ENCODE measurements at regions not wholly inside any gene's neighbourhood (a gene's known extent, or its start where the extent isn't known, plus 50 kb on each side); places are given as distances from the start of the nearest gene placed in this dataset.

DNA sequence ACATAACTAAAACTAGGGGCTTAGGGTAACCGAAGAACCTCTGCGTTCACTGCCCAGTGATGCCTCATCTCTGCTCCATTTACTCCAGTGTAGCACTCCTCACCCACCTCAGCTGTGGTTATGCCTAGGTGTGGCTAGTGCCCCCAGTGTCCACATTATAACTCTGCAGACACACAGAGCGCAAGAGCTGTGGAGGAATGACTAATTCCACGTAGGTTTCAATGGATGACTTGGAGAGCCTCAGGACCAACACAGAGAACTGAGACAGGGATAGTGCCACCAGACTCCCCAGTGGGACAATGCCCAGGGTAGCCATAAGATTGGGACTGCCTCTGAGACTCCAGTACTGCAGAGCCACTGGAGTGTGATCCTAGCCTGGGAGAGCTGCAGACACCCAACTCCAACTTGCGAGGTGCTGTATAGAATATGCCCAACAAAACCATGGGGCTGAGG is 542.4 kb upstream of the DIPK2B start:
- DNase-seq (ENCODE audit: low read depth), result no peak

DNA sequence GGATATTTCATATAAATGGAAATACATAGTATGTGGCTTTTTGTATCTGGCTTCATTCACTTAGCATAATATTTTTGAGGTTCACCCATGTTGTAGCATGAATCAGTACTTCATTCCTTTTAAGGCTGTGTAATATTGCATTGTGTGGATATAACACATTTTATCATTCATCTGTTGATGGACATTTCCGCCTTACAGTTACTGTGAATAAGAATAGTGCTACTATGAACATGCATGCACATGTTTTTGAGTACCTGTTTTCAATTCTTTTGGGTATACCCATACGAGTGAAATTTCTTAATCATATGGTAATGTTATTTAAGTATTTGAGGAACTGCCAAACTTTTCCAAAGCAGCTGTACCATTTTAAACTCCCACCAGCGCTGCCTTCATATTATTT is 539.6 kb upstream of the DIPK2B start:
- DNase-seq (ENCODE audit: low read depth), result no peak

DNA sequence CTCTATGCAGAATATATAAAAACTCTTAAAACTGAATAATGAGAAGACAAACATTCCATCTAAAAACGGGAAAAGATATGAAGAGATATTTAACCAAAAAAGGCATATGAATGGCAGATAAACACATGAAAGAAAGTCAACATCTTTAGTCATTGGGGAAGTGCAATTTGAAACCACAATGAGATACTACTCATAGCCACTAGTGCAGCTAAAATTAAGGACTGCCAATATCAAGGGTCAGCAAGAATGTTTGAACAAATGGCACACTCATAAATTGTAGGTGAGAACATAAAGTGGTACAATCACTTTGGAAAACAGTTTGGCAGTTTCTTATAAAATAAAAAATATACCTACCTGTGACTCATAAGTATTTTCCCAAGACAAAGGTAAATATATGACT is 534.9 kb upstream of the DIPK2B start:
- DNase-seq (ENCODE audit: low read depth), result no peak

DNA sequence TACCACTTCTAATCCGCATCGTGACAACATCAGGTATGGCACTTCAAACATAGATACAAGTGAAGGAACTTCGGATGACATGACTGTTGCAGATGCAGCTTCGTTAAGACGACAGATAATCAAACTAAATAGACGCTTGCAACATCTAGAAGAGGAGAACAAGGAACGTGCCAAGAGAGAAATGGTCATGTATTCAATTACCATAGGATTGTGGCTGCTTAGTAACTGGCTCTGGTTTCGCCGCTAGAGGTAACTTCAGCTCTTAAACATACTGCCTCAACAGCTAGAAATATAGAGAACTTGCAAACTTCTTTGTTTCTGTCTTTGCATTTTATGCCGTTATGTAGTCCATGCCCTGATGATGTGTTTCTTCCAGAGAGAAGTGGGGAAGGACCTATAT is 530.8 kb upstream of the DIPK2B start:
- no peak for DNase-seq (ENCODE audit: low read depth)

DNA sequence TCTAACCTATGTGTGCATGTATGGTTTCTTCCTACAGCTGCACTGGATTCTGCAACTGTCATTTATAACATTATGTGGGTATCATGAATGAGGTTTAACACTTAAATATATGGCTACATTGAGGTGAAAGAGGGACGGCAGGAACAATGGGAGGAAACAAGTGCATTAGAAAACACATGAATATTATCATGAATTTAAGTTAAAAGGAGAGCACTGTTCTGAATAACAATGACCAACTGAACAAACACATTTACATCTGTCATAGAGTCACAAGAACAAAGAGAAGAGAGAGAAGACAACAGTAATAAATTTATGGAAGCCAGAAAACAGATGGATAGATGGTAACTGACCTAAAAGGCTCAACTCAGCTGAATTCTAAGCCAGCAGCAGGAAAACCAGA is 527.1 kb upstream of the DIPK2B start:
- DNase-seq (ENCODE audit: low read depth), result no peak

DNA sequence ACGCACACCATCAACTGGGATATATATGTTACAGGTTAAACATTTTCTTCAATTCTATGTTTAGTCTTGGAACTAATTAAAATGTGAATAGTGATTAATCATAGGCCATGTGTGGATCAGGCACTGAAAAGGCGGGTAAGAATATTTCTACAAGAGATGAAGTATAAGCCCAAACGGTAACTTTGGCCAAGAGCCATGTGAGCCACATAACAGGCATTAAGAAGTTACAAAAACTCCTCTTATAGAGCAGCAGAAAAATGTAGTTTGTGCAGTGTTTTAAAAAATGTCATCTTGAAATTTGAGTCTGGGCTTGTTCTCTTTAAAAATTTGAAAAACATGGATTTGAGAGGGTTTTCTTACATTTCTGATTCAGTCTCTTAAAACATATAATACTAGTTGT is 521.8 kb upstream of the DIPK2B start:
- DNase-seq (ENCODE audit: low read depth), result no peak

DNA sequence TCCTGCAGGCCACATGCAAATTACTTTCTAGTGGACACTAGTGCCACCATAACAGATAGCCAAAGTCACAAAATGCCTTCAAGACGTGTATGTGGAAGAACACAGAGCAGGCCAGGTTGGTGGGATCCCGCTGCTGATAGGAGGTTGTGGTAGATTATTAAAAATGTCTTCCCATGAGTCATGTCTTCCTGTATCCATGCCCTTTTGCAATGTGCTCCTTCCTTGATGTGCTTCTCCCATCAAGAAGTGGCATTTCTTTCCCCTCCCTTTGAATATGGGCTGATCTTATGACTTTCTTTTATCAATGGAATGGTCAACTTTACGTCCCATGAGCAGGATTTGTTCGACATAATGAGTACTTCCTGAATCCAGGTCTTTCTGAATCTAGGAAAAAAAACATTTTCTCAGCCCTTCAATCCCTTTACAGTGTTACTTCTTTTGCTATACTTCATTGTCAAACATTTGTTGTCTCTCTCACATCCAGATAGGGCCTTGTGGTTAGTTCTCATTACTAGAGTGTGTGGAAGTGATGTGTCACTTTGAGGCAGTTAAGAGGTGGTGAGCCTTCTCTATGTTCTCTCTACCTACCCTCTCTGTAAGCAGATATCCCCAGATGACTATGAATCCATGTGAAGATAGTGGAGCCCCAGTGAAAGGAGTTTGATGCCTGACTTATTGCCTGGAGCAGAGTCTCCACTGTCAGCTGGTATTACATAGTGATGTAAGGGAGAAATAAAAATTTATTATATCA is 519.2 kb upstream of the DIPK2B start:
- no peak for DNase-seq (ENCODE audit: low read depth)

DNA sequence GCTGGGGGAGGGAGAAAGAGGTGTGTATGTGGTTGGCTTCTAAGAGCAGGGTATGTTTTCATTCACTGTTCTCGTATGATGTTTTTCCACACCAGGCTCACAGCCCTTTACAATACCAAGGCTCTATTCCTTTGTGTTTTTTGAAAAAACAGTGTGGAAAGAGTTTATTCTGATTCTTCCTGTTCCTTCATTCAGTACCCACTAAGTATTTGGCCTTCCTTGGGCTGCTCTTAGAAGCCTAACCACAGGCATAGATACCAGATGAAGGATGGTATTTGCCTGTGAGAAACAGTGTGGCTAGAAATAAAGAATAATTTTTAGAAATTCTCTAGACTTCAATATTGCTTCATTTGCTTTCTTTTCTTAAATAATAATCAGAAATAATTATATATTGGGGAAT is 518.0 kb upstream of the DIPK2B start:
- no peak for DNase-seq (ENCODE audit: low read depth)

DNA sequence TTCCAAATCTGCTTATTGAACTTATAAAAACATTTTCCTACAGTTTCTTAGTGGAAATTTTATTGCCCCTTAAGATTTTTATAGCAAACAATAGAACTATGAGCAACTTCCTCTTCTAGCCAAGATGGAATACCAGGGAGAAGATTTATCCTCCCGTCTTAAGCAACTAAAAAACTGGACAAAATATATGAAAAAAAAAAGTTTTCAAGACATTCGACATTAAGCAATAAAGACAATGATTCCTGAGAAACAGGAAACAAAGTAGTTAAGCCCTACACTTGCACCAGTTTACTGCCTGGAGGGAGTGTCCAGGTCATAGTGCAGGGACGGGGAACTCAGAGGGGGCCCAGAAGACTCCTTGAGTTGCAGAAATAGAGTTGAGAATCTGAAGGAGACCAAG is 516.1 kb upstream of the DIPK2B start:
- no peak for DNase-seq (ENCODE audit: low read depth)

DNA sequence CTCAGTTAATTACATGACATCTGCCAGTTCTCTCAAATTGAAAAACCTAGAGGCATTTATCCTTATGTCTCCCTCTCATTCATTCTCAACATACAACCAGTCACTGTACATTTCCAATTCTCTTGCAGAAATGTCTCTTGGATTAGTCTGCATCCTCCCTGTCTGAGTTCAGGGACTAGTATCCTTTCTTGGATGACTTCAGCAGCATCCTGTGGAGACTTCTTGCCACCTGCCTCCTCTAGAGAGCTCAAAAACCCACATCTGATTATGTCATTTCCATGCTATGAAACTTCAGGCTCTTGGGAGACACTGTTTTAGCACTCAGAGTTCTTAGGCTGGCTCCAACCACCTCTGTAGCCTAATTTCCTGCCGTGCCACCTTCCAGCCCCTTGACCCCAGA is 515.1 kb upstream of the DIPK2B start:
- no peak for DNase-seq (ENCODE audit: low read depth)

DNA sequence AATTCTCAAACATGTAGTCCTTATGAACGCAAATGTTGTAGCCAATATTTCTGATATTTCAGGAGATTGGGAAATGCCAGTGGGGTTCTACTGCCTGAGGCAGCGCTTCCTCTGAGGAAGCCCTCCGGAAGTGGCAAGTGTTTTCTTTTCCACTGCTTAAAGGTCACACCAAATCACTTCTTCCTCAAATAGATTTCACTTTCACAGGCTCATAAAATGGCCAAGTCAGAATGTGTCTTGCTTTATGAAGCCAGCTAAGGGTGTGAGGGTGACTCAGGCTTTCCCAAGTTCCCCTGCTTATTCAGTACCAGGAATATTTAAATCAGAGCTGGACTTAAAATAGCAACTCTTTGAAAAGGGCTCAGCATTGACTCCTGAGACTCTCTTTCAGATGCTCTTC is 514.2 kb upstream of the DIPK2B start:
- no peak for DNase-seq (ENCODE audit: low read depth)

DNA sequence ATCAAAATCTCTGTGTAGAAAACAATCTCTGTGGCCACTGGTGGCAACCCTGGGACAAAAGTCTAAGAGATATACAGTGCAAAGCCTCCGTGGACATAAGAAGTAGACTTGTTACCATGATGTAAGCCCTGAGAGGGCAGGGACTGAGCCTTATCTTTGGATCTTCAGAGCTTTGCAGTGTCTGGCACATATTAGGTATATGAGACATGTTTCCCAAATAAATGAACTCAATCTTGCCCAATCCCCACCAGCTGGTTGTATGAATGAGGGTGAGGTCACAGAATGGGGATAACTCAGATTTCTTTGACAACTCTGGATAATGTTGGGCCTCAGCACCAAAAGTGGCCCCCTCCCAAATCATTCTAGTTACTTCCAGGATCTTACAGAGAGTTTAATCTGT is 511.4 kb upstream of the DIPK2B start:
- DNase-seq (ENCODE audit: low read depth), result no peak

DNA sequence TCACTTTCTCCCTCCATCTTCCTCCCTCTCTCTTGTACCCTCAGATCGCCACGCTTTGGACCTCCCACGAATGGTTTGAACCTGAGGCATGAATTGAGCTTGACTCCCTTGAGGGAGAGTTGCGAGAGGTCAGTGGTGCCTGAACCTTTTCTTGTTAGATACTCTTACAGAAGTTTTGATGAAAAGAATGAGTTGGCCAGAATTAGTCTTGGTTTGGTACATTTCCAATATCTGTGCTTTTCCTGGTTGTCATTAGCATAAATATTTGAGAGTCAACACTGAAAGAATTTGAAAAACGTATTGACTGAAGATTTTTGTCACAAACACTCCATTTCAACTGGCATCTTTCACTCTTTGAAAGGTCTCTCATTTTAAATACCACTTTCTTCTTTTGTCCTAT is 510.6 kb upstream of the DIPK2B start:
- no peak for DNase-seq (ENCODE audit: low read depth)

DNA sequence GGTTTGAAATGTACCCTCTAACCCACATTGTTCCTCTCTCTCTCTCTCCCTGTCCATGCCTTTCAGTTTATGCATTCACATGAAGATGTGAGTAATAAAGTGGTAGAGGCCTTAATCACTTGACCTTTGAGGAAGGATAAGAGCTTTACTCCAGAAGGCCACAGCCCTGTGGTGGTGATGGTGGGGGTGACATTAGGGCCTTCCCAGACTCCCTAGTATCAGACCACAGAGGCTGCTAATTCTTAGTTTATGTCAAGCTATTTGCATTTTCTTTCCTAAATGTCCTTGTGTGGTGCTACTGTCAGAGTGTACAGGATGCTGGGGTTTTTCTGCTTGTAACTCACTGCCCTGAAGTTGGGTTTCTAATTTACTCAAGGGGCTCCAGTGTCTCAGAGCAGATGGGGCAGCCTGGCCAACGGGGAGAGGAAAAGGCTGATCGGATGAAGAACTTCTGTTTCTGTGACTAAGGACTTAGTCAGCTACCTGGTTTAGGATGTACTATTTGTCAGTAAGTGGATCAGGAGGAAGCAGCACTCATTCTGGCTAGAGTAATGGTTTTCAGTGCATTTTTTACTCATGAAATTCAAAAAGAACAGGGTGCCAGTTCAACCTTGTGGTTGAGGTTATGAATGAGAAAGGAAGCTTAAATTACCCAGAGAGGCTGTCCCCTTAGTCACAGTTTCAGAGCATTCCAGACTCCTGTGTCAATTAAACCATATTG is 509.6 kb upstream of the DIPK2B start:
- DNase-seq (ENCODE audit: low read depth), result no peak

DNA sequence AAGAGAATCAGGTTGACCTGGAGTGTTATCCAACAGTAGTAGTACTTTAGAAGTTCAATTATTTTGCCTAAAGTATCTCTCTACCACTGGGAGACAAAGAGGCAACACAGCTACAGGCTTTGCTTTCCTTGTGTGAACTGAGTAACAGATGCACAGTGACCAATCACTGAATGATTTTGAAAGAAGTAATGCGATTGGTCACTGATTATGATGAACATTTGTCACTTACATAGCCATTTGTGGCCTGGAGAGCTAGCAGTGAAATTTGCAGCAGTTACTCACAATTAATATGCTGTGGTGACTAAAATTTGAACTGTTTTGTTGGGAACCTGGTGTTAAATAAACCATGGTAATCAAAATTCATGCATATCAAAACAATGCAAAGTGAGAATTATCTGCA is 508.7 kb upstream of the DIPK2B start:
- no peak for DNase-seq (ENCODE audit: low read depth)

DNA sequence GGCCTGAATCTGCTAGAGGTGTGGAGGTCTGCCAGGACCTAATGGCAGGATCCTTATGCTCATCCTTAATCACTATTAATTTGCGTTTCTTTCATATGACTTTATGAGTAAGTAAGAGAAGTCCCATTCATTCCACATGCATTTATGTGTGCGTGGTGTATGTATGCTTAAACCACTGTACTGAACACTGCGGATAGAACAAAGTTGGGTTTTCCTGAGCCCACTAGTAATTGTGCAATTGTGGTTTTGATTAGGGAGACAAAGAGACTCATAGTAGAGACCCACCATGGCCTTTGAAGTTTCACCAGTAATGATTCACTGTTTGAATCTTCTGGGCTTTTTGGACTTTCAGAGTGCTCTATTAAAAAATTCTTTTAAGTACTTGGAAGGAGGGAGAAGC is 498.5 kb upstream of the DIPK2B start:
- DNase-seq (ENCODE audit: low read depth), result no peak

DNA sequence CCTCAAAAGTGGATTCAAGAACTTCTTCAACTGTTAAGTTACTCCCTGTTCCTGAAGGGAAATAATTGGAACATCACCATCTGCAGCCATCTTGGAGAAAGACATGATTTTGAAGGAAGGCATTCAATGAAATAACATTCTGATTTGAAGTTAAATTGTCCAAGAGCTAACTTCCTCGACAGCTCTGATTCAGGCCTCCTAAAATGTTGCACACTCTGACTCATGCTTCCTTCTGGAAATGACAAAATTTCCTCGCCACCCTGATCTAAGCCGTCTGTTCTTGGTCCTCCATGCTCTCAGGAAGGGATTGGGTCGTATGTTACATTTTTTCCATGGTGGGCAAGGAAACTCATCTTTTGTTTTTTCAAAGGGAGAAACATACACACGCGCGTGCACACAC is 496.9 kb upstream of the DIPK2B start:
- DNase-seq (ENCODE audit: low read depth), result no peak

DNA sequence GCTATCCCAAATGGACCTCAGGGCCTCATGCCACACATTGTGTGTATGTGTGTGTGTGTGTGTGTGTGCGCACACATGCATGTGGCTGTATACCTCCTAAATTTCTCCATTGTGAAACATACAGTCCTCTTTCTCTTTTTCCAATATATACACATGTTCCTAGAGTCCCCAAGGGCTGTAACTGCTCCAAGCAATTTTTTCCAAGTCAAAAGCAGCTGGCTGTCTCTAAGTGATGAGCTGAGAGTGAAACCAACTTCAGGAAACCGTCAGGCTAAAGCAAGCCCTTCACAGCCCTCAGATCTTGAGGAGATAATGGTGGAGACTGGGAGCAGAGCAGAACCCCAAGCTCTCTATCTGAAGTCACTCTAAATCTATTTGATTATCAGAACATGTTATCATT is 496.1 kb upstream of the DIPK2B start:
- DNase-seq (ENCODE audit: low read depth), result no peak

DNA sequence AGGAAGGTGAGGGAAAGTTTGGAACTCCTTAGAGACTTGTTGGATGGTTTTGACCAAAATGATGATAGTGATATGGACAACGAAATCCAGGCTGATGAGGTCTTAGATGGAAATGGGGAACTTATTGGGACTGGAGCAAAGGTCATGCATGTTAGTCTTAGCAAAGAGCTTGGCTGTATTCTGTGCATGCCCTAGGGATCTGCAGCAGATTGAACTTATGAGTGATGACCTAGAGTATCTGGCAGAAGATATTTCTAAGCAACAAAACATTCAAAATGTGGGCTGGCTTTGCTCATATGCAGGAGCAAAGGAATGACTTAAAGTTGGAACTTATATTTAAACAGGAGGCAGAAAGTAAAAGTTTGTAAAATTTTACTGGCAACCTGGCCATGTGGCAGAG is 489.3 kb upstream of the DIPK2B start:
- DNase-seq (ENCODE audit: low read depth), result no peak

DNA sequence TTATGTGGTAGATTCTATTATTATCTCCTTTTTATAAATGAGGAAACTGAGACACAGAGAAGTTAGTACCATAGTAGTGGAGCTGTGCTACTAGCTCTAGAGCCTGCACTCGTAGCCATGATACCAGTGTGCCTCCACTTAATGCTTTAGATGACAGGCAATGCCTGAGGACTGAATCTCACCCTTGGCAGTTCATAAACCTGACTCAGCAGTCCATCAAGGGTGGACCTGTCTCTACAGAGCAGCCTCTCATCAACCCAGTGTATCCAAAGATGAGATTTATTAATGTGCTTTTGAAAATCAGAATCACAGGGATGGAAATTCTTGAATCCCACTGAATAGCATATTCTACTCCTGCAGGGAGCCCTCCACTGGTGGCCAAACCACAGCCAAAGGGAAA is 483.2 kb upstream of the DIPK2B start:
- DNase-seq (ENCODE audit: low read depth), result no peak

DNA sequence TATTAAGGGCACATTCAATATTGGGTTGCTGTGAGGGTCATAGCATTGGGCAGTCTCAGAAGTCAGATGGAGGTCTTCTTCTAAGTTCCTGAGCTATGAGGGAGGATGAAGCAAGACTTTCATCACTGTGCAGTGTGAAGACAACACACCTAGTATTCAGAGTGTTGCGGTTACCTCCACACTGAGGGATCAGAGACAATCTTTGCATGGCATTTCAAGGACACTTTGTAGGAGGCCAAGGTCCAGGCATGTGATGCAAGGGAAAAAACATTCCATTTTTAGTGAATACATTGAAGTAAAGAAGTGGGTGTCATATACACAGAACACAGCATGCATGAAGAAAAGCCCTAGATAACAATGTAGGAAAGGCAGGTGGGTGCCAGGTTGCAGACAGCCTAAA is 481.2 kb upstream of the DIPK2B start:
- DNase-seq (ENCODE audit: low read depth), result no peak

DNA sequence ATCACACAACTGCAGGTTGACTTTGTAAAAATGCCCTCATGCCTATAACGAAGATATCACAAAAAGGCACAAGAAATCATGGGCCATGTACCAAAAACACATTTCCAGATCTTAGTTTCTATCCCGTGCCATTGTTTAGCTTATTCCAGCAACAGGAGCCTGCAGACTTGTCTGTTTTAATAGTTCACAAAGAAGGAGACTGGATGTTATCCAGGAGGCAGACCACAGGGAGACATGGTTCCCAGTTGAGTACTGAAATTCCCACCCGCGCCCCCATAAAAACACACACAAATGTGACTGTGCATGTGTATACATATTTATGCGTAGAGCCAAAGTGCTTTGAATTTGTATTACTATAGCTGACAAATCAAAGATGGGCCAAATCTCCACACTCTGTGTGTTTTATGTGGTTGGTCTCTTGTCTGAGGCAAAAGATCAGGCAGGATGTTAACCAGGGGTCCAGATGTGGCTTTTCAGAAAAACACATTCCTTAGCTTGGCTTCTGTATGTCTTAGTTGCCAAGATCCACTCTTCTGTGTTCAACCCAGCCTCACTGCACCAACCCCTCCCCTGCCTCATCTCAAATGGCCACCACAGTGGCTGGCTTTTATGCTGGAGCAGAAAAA is 469.2 kb upstream of the DIPK2B start:
- DNase-seq (ENCODE audit: low read depth), result no peak

DNA sequence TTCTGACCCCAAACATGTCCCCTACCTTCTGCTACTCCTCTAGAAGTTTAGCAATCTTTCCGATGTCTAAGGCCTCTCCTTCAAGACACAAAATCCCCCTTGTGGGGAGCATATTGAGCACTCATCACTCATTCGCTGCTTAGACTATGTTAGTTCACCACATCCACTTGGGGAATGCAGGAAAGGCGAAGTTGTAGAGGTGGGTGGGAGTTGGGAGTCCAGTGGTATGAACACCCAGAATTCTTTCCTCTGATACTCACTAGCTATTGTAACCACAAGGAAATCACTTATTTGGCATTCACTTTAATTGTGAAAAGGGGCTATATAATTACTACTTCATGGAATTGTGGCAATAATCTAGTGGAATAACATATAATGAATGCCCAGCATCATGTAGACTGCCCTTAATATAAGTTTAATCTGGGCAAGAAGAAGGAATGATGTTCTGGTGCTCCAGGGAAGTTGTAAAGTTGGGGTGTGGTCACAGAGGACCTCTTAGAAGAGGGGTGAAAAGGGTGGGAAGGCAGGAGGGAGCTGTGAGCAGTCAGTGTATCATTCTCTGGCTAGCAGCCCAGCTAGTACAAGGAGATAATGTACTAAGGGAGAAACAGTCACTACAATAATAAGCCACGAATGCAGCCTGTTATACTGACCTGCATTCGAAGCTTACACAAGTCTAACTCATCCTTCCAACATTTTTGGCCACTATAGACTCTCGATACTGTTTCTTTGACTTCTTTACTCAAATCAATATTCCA is 468.2 kb upstream of the DIPK2B start:
- DNase-seq (ENCODE audit: low read depth), result no peak

Data from stimulated activated CD8-positive, alpha-beta memory T cell treated with anti-CD3 and anti-CD28 coated beads, Interleukin-15, amount 100 ng/mL, for 1 hour (primary cell).